ENCODE measurements at regions not wholly inside any gene's neighbourhood (a gene's known extent, or its start where the extent isn't known, plus 50 kb on each side); places are given as distances from the start of the nearest gene placed in this dataset.

- no peak for TF ChIP-seq CTCF (IDR thresholded peaks at IDR 0.05)
- DNase-seq (ENCODE audit: low spot score), result no peak
- ATAC-seq (ENCODE audit: low FRiP score), result no peak
Measured at GRCh38 chr6:109285366-109285765, 96.9 kb downstream of the CD164 start.

- TF ChIP-seq CTCF (IDR thresholded peaks at IDR 0.05), result no peak
- no peak for ATAC-seq (ENCODE audit: low FRiP score)
- no peak for DNase-seq (ENCODE audit: low spot score)
Measured at GRCh38 chr6:109284675-109285074, 97.6 kb downstream of the CD164 start.

GRCh38 chr6:109282756-109283155 lies 99.5 kb downstream of the CD164 start:
- no peak for TF ChIP-seq CTCF (IDR thresholded peaks at IDR 0.05)
- DNase-seq (ENCODE audit: low spot score) (no peak), ATAC-seq (ENCODE audit: low FRiP score) (no peak)

- DNase-seq (ENCODE audit: low spot score) (no peak), ATAC-seq (ENCODE audit: low FRiP score) (no peak)
Measured at GRCh38 chr6:109279628-109280027, 102.6 kb downstream of the CD164 start.

GRCh38 chr6:109271622-109272021 lies 110.6 kb downstream of the CD164 start:
- no peak for TF ChIP-seq CTCF (IDR thresholded peaks at IDR 0.05)
- DNase-seq (ENCODE audit: low spot score), result no peak
- ATAC-seq (ENCODE audit: low FRiP score), result no peak

More at GRCh38 chr6:109279628-109280027, 102.6 kb downstream of the CD164 start:
- TF ChIP-seq CTCF (IDR thresholded peaks at IDR 0.05), result no peak

- ATAC-seq (ENCODE audit: low FRiP score) (no peak), DNase-seq (ENCODE audit: low spot score) (no peak)
- no peak for TF ChIP-seq CTCF (IDR thresholded peaks at IDR 0.05)
Measured at GRCh38 chr6:109269953-109270517, 112.2 kb downstream of the CD164 start.

- ATAC-seq (ENCODE audit: low FRiP score) (no peak), DNase-seq (ENCODE audit: low spot score) (no peak)
- TF ChIP-seq CTCF (IDR thresholded peaks at IDR 0.05), result no peak
Measured at GRCh38 chr6:109269057-109269456, 113.2 kb downstream of the CD164 start.
